H1 (cell line): ENCODE measurements at regions not wholly inside any gene's neighbourhood (a gene's known extent, or its start where the extent isn't known, plus 50 kb on each side); places are given as distances from the start of the nearest gene placed in this dataset.

Experiments
- CEBPB ChIP-seq: IDR thresholded peaks from 2 replicates; pipeline ENCODE4 v1.6.1; 2012; ENCODE audit warnings: low read depth, low read length
- E2F6 ChIP-seq: IDR thresholded peaks from 2 replicates; pipeline ENCODE4 v1.6.1; 2012; ENCODE audit warnings: inconsistent platforms
- HDAC2 ChIP-seq, 2 experiments: fragments of 300-600 bp in 1 of 2; sonication (generic) in 1 of 2; IDR thresholded peaks; 2 replicates each; pipeline ENCODE4 v1.6.1; 2011 to 2012; ENCODE audit warnings: low read depth in 2 of 2, low read length in 2 of 2, mild to moderate bottlenecking in 2 of 2, moderate library complexity in 2 of 2, borderline replicate concordance in 1 of 2, inconsistent platforms in 1 of 2

- no peak for TF ChIP-seq E2F6
- no peak for TF ChIP-seq CEBPB
- no peak for TF ChIP-seq HDAC2 (IDR thresholded peaks at IDR 0.05; ENCODE audit: borderline replicate concordance in 1 of 2, low read depth in 2 of 2, low read length in 2 of 2)
These were observed 134.5 kb upstream of the PKDCC start (continued) for GRCh38 chr2:41913311-41913710.
